Transverse colon (tissue), 4 donors: ENCODE measurements at regions not wholly inside any gene's neighbourhood (a gene's known extent, or its start where the extent isn't known, plus 50 kb on each side); places are given as distances from the start of the nearest gene placed in this dataset.
A peak's percentile ranks its signal among the peaks of the same experiment; 100 is the strongest.

Experiments
- DNase-seq: peaks from one replicate; pipeline ENCODE4 v3.0.0-alpha.2; 2019
- H3K27ac ChIP-seq, 4 donors: fragments of 200-600 bp; sonication (generic); 2 replicates each; pipeline ENCODE4 v1.5.1; 2016 to 2018; ENCODE audit warnings: inconsistent platforms in 4 of 4
- H3K27me3 ChIP-seq: fragments of 200-600 bp; sonication (generic); 2 replicates; pipeline ENCODE4 v1.5.1; 2017; ENCODE audit warnings: inconsistent platforms
- H3K36me3 ChIP-seq, 4 donors: fragments of 200-600 bp; sonication (generic); 2 replicates each; pipeline ENCODE4 v1.5.1; 2017 to 2019; ENCODE audit warnings: inconsistent platforms in 4 of 4
- H3K4me1 ChIP-seq, 4 donors: fragments of 200-600 bp; sonication (generic); 2 replicates each; pipeline ENCODE4 v1.5.1; 2017 to 2020; ENCODE audit warnings: inconsistent platforms in 4 of 4
- H3K4me3 ChIP-seq, 4 donors: fragments of 200-600 bp; sonication (generic); 1 replicate in 1 of 4; 2 replicates in 3 of 4; pipeline versions ENCODE4 v1.5.1 to v1.6.1; 2017 to 2019; ENCODE audit warnings: inconsistent platforms in 4 of 4
- H3K9me3 ChIP-seq, 2 donors: fragments of 200-600 bp; sonication (generic); 2 replicates each; pipeline ENCODE4 v1.5.1; 2017 to 2019; ENCODE audit warnings: inconsistent platforms in 2 of 2
- CTCF ChIP-seq, 5 experiments: fragments of 200-600 bp in 3 of 5; fragments of 450-650 bp in 2 of 5; sonication (generic) in 3 of 5; IDR thresholded peaks; 1 replicate in 2 of 5; 2 replicates in 3 of 5; pipeline ENCODE4 v1.5.1; 2016 to 2017; ENCODE audit warnings: antibody characterized with exemption in 5 of 5, inconsistent platforms in 3 of 5, mild to moderate bottlenecking in 2 of 5, moderate library complexity in 1 of 5
- EP300 ChIP-seq: sonication (generic); formaldehyde crosslinking; IDR thresholded peaks from one replicate; pipeline ENCODE4 v1.6.1; 2017; ENCODE audit warnings: antibody characterized with exemption, low read depth
- POLR2A ChIP-seq: fragments of 450-650 bp; IDR thresholded peaks from one replicate; pipeline ENCODE4 v1.6.1; 2016; ENCODE audit warnings: antibody characterized with exemption, mild to moderate bottlenecking, moderate library complexity
- POLR2AphosphoS5 ChIP-seq, 3 donors: sonication (generic); formaldehyde crosslinking; IDR thresholded peaks; one replicate each; pipeline ENCODE4 v1.6.1; 2016; ENCODE audit warnings: antibody characterized with exemption in 3 of 3
- WGBS, 2 donors: methylation state at CpG; one replicate each; pipeline ENCODE4 v1.1.5; 2018; ENCODE audit warnings: low coverage in 1 of 2; 5-methylcytosine and 5-hydroxymethylcytosine counted together
- in situ Hi-C, 4 donors: fragments of 200-750 bp; cut with MboI; loops; one replicate each; pipeline versions ENCODE4 v1.15.0 to v1.15.1; 2017; ENCODE audit warnings: low sequenced_read_pairs in 3 of 4, low pct_ligation_motif_present in 1 of 4, low pct_unique_long_range_greater_than_20kb in 1 of 4
- intact Hi-C: fragments of 100-400 bp; cut with DNase I; formaldehyde crosslinking; loops from one replicate; pipeline ENCODE4 v1.15.1; 2023; ENCODE audit warnings: low total_unique reads

- H3K9me3 ChIP-seq, result no peaks in the 10 kb centered on the region
- 66% methylated on average over 2 of the region's 2 CpGs for WGBS, 2 donors
- H3K36me3 ChIP-seq, result no peaks in the 10 kb centered on the region
- no peaks in the 10 kb centered on the region for H3K4me1 ChIP-seq
- intact Hi-C loops, result no loop called here
- in situ Hi-C loops, result loop anchor here in 2 of 4 donors (25.0 kb wide), 2 partner anchors 88 to 263 kb away; no protein-coding TSS in a partner anchor
- H3K4me3 ChIP-seq, result no peak overlapping the region
- TF ChIP-seq POLR2AphosphoS5 (IDR thresholded peaks at IDR 0.05) (no peak), POLR2A (no peak), CTCF (IDR thresholded peaks at IDR 0.05) (no peak), EP300 (no peak)
- no peaks in the 10 kb centered on the region for H3K27me3 ChIP-seq
- H3K27ac ChIP-seq, result no peak overlapping the region
- no peak for DNase-seq
These were observed 55.3 kb downstream of the CDKN2C start for GRCh38 chr1:51025374-51025773.

GRCh38 chr1:51032936-51033335 lies 62.9 kb downstream of the CDKN2C start:
- intact Hi-C loops, result no loop called here
- TF ChIP-seq POLR2A (no peak), POLR2AphosphoS5 (IDR thresholded peaks at IDR 0.05) (no peak), EP300 (no peak), CTCF (IDR thresholded peaks at IDR 0.05) (no peak)

GRCh38 chr1:51044199-51044598 lies 57.8 kb upstream of the C1orf185 start:
- intact Hi-C loops, result no loop called here
- in situ Hi-C loops, result loop anchor here in 2 of 4 donors (25.0 kb wide), 2 partner anchors 107 to 282 kb away; no protein-coding TSS in a partner anchor

More at GRCh38 chr1:51032936-51033335, 62.9 kb downstream of the CDKN2C start:
- Histone ChIP-seq H3K27ac (no peak overlapping the region), H3K4me1 (no peaks in the 10 kb centered on the region), H3K9me3 (no peaks in the 10 kb centered on the region), H3K36me3 (no peaks in the 10 kb centered on the region), H3K4me3 (no peak overlapping the region), H3K27me3 (no peaks in the 10 kb centered on the region)
- 80 to 93% methylated on average over 1 to 8 of the region's 8 CpGs for WGBS, 2 donors
- in situ Hi-C loops, result loop anchor here in 2 of 4 donors (10.0 to 25.0 kb wide), 3 partner anchors 96 to 271 kb away; no protein-coding TSS in a partner anchor
- no peak for DNase-seq

GRCh38 chr1:51044834-51045233 lies 57.2 kb upstream of the C1orf185 start:
- no peak for DNase-seq
- H3K4me3 ChIP-seq, result no peak overlapping the region
- H3K4me1 ChIP-seq, result no peaks in the 10 kb centered on the region
- in situ Hi-C loops (loop anchor here in 2 of 4 donors (25.0 kb wide), 2 partner anchors 108 to 283 kb away; no protein-coding TSS in a partner anchor), intact Hi-C loops (no loop called here)
- no peaks in the 10 kb centered on the region for H3K36me3 ChIP-seq
- H3K27ac ChIP-seq, result no peak overlapping the region
- no peaks in the 10 kb centered on the region for H3K27me3 ChIP-seq
- 29 to 35% methylated on average over 4 of the region's 4 CpGs for WGBS, 2 donors
- no peaks in the 10 kb centered on the region for H3K9me3 ChIP-seq
- TF ChIP-seq POLR2AphosphoS5 (IDR thresholded peaks at IDR 0.05), result no peak
- TF ChIP-seq CTCF (IDR thresholded peaks at IDR 0.05), result peak in 3 of 5 experiments; percentile 20 to 38 (median 20)

More at GRCh38 chr1:51044199-51044598, 57.8 kb upstream of the C1orf185 start:
- Histone ChIP-seq H3K27me3 (no peaks in the 10 kb centered on the region), H3K9me3 (no peaks in the 10 kb centered on the region), H3K36me3 (no peaks in the 10 kb centered on the region), H3K4me3 (no peak overlapping the region), H3K27ac (no peak overlapping the region), H3K4me1 (no peaks in the 10 kb centered on the region)
- DNase-seq, result no peak
- TF ChIP-seq POLR2AphosphoS5 (IDR thresholded peaks at IDR 0.05), result no peak
- no peak for TF ChIP-seq EP300
- TF ChIP-seq CTCF (IDR thresholded peaks at IDR 0.05), result no peak
- TF ChIP-seq POLR2A, result no peak
- WGBS, 2 donors, result 62 to 76% methylated on average over 3 of the region's 3 CpGs
